KMS-11 (cell line): ENCODE measurements at regions not wholly inside any gene's neighbourhood (a gene's known extent, or its start where the extent isn't known, plus 50 kb on each side); places are given as distances from the start of the nearest gene placed in this dataset.

Experiments used
- H2AFZ ChIP-seq: fragments of 200-600 bp; sonication (generic); 2 replicates; pipeline ENCODE4 v1.6.1; 2016; ENCODE audit warnings: antibody characterized with exemption, mixed run types, low read depth
- H3K27ac ChIP-seq: fragments of 200-600 bp; sonication (generic); 2 replicates; pipeline ENCODE4 v1.6.1; 2016; ENCODE audit warnings: mild to moderate bottlenecking, mixed run types
- H3K27me3 ChIP-seq: fragments of 200-600 bp; sonication (generic); 2 replicates; pipeline ENCODE4 v1.6.1; 2017; ENCODE audit warnings: mild to moderate bottlenecking, low read depth, mixed run types, moderate library complexity; ENCODE audit not compliant: insufficient read depth
- H3K36me3 ChIP-seq: fragments of 200-600 bp; sonication (generic); 2 replicates; pipeline ENCODE4 v1.6.1; 2017; ENCODE audit warnings: mild to moderate bottlenecking, mixed run types; ENCODE audit not compliant: insufficient read depth
- H3K4me1 ChIP-seq: fragments of 200-600 bp; sonication (generic); 2 replicates; pipeline ENCODE4 v1.6.1; 2016; ENCODE audit warnings: mild to moderate bottlenecking, low read depth, mixed run types; ENCODE audit not compliant: poor library complexity, severe bottlenecking
- H3K4me2 ChIP-seq: fragments of 200-600 bp; sonication (generic); 2 replicates; pipeline ENCODE4 v1.7.0; 2016; ENCODE audit warnings: mild to moderate bottlenecking, mixed run types
- H3K4me3 ChIP-seq: fragments of 200-600 bp; sonication (generic); IDR thresholded peaks from 2 replicates; pipeline ENCODE4 v1.6.1; 2017; ENCODE audit warnings: low read depth, low read length, mixed read lengths; ENCODE audit not compliant: insufficient read depth
- H3K79me2 ChIP-seq: fragments of 200-600 bp; sonication (generic); 2 replicates; pipeline ENCODE4 v1.6.1; 2016; ENCODE audit warnings: low read depth, mixed run types; ENCODE audit not compliant: insufficient read depth
- H3K9ac ChIP-seq: fragments of 200-600 bp; sonication (generic); 2 replicates; pipeline ENCODE4 v1.6.1; 2016; ENCODE audit warnings: mild to moderate bottlenecking, mixed run types
- H4K20me1 ChIP-seq: fragments of 200-600 bp; sonication (generic); 2 replicates; pipeline ENCODE4 v1.6.1; 2016; ENCODE audit warnings: mild to moderate bottlenecking, mixed run types; ENCODE audit not compliant: insufficient read depth
- TF ChIP-seq, protein P1 (sequence below): fragments of 200-600 bp; sonication (generic); conservative IDR thresholded peaks from 2 replicates; pipeline ENCODE4 v1.6.1; 2017; ENCODE audit warnings: low read depth, mild to moderate bottlenecking, antibody characterized with exemption, low read length, moderate library complexity, mixed read lengths

DNA sequence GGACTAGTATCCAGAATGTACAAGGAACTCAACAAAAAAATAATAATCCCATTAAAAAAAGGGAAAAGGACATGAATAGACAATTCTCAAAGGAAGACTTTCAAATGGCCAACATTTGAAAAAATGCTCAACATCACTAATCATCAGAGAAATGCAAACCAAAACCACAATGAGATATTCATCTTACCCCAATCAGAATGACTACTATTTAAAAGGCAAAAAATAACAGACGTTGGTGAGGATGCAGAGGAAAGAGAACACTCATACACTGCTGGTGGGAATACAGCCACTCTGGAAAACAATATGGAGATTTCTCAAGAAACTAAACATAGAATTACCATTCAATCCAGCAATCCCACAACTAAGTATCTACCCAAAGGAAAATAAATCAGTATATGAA, 133.1 kb downstream of the KDR start:
- no peaks in the 10 kb centered on the region for H3K27me3 ChIP-seq
- H3K4me3 ChIP-seq, result no peak overlapping the region
- H3K79me2 ChIP-seq, result no peaks in the 10 kb centered on the region
- H2AFZ ChIP-seq, result no peak overlapping the region
- H3K4me1 ChIP-seq, result no peaks in the 10 kb centered on the region
- H3K9ac ChIP-seq, result no peak overlapping the region
- TF ChIP-seq, protein P1, sequence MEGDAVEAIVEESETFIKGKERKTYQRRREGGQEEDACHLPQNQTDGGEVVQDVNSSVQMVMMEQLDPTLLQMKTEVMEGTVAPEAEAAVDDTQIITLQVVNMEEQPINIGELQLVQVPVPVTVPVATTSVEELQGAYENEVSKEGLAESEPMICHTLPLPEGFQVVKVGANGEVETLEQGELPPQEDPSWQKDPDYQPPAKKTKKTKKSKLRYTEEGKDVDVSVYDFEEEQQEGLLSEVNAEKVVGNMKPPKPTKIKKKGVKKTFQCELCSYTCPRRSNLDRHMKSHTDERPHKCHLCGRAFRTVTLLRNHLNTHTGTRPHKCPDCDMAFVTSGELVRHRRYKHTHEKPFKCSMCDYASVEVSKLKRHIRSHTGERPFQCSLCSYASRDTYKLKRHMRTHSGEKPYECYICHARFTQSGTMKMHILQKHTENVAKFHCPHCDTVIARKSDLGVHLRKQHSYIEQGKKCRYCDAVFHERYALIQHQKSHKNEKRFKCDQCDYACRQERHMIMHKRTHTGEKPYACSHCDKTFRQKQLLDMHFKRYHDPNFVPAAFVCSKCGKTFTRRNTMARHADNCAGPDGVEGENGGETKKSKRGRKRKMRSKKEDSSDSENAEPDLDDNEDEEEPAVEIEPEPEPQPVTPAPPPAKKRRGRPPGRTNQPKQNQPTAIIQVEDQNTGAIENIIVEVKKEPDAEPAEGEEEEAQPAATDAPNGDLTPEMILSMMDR, result no peak
- H3K4me2 ChIP-seq, result no peak overlapping the region
- H4K20me1 ChIP-seq, result no peaks in the 10 kb centered on the region
- H3K27ac ChIP-seq, result no peak overlapping the region
- H3K36me3 ChIP-seq, result no peaks in the 10 kb centered on the region

DNA sequence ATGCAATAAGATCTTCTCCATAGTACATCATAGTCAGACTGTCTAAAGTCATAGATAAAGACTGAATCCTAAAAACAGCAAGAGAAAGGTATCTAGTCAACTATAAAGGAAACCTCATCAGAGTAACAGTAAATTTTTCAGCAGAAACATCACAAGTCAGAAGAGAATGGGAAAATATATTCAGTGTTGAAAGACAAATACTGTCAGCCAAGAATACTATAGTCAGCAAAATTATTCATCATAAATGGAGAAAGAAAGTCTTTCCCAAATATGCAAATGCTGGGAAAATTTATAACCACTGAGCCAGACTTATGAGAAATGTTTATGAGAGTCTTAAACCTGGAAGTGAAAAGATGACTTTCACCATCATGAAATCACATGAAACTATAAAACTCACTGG, 136.7 kb downstream of the KDR start:
- Histone ChIP-seq H2AFZ (no peak overlapping the region), H3K4me1 (no peaks in the 10 kb centered on the region), H3K79me2 (no peaks in the 10 kb centered on the region), H3K4me2 (no peak overlapping the region), H3K36me3 (no peaks in the 10 kb centered on the region), H3K9ac (no peak overlapping the region), H3K4me3 (no peak overlapping the region), H4K20me1 (no peaks in the 10 kb centered on the region), H3K27ac (no peak overlapping the region), H3K27me3 (no peaks in the 10 kb centered on the region)
- TF ChIP-seq, protein P1, result no peak

GRCh38 chr4:54986095-54986846, 139.1 kb downstream of the KDR start:
- Histone ChIP-seq H3K27ac (no peak overlapping the region), H3K4me1 (no peaks in the 10 kb centered on the region), H3K9ac (no peak overlapping the region), H3K4me3 (no peak overlapping the region), H3K4me2 (no peak overlapping the region), H3K36me3 (no peaks in the 10 kb centered on the region), H3K27me3 (no peaks in the 10 kb centered on the region), H3K79me2 (no peaks in the 10 kb centered on the region), H2AFZ (no peak overlapping the region), H4K20me1 (no peaks in the 10 kb centered on the region)
- TF ChIP-seq, protein P1, result no peak

GRCh38 chr4:54976682-54977081, 148.7 kb downstream of the KDR start:
- Histone ChIP-seq H3K4me2 (no peak overlapping the region), H3K36me3 (no peaks in the 10 kb centered on the region), H3K27ac (no peak overlapping the region), H4K20me1 (no peaks in the 10 kb centered on the region), H3K4me3 (no peak overlapping the region), H3K4me1 (no peaks in the 10 kb centered on the region), H2AFZ (no peak overlapping the region), H3K27me3 (no peaks in the 10 kb centered on the region), H3K9ac (no peak overlapping the region), H3K79me2 (no peaks in the 10 kb centered on the region)
- TF ChIP-seq, protein P1, result no peak
